ENCODE measurements at regions not wholly inside any gene's neighbourhood (a gene's known extent, or its start where the extent isn't known, plus 50 kb on each side); places are given as distances from the start of the nearest gene placed in this dataset.
"Not testable (repeated sequence)": the region's sequence is repeated elsewhere in the genome, so short reads cannot be mapped to it uniquely, and the experiment has no call there.

DNA sequence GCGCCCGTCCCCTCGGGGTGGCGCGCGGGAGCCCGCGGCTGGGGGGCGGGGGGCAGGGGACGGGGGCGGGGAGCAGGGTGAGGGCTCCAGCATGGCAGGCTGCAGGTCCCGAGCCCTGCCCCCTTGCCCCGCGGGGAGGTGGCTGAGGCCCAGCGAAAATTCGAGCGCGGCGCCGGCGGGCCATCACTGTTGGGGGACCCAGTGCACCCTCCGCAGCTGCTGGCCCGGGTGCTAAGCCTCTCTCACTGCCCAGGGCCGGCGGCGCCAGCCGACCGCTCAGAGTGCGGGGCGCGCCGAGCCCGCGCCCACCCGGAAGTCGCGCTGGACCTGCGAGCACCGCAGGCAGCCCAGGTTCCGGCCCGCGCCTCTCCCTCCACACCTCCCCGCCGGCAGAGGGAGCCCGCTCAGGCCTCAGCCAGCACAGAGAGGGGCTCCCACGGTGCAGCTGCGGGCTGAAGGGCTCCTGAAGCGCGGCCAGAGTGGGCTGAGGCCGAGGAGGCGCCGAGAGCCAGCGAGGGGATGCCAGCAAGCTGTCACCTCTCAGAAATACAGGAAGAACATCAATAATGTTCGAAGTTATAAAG is 290.8 kb upstream of the PRSS16 start (continued):
- TF ChIP-seq ZNF281 (CRISPR knock-in tag; IDR thresholded peaks at IDR 0.05; ENCODE audit: borderline replicate concordance) (peak; percentile 67), YEATS4 (CRISPR knock-in tag; IDR thresholded peaks at IDR 0.05; ENCODE audit: borderline replicate concordance) (peak; percentile 86), ZBTB7A (CRISPR knock-in tag; IDR thresholded peaks at IDR 0.05) (peak; percentile 70; the same call in 1 of the 2 replicates), IKZF5 (CRISPR knock-in tag; IDR thresholded peaks at IDR 0.05) (peak; percentile 84), NFKB2 (CRISPR knock-in tag; IDR thresholded peaks at IDR 0.05; ENCODE audit: borderline replicate concordance) (peak; percentile 65; the same call in 1 of the 2 replicates), ZBTB33 (CRISPR knock-in tag; IDR thresholded peaks at IDR 0.05) (peak; percentile 66; the same call in 1 of the 2 replicates), MXD3 (CRISPR knock-in tag; IDR thresholded peaks at IDR 0.05) (peak; percentile 62), ZNF773 (CRISPR knock-in tag; IDR thresholded peaks at IDR 0.05; ENCODE audit: borderline replicate concordance) (peak; percentile 77; the same call in 1 of the 2 replicates), ZMYM4 (CRISPR knock-in tag; IDR thresholded peaks at IDR 0.05) (peak; percentile 91), POGZ (CRISPR knock-in tag; IDR thresholded peaks at IDR 0.05) (peak; percentile 87), SOX13 (CRISPR knock-in tag; conservative IDR thresholded peaks at IDR 0.05 in 1 of 2, IDR thresholded peaks at IDR 0.05 in 1 of 2) (peak in 1 of 2 experiments; percentile 55; a peak in 2 of 4 replicates), MIER3 (CRISPR knock-in tag; IDR thresholded peaks at IDR 0.05; ENCODE audit: borderline replicate concordance) (peak; percentile 84; the same call in 1 of the 2 replicates), POLR2G (IDR thresholded peaks at IDR 0.05; ENCODE audit: low read depth, low read length) (peak; percentile 67), ZFP91 (CRISPR knock-in tag; IDR thresholded peaks at IDR 0.05; ENCODE audit: borderline replicate concordance) (peak; percentile 57)
- TF ChIP-seq, protein P1, sequence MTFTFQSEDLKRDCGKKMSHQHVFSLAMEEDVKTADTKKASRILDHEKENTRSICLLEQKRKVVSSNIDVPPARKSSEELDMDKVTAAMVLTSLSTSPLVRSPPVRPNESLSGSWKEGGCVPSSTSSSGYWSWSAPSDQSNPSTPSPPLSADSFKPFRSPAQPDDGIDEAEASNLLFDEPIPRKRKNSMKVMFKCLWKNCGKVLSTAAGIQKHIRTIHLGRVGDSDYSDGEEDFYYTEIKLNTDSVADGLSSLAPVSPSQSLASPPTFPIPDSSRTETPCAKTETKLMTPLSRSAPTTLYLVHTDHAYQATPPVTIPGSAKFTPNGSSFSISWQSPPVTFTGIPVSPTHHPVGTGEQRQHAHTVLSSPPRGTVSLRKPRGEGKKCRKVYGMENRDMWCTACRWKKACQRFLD (CRISPR knock-in tag; IDR thresholded peaks at IDR 0.05; ENCODE audit: borderline replicate concordance): 0 out of 2 replicates have a peak, but pooled peaks have one; percentile 71
- TF ChIP-seq, protein P2, sequence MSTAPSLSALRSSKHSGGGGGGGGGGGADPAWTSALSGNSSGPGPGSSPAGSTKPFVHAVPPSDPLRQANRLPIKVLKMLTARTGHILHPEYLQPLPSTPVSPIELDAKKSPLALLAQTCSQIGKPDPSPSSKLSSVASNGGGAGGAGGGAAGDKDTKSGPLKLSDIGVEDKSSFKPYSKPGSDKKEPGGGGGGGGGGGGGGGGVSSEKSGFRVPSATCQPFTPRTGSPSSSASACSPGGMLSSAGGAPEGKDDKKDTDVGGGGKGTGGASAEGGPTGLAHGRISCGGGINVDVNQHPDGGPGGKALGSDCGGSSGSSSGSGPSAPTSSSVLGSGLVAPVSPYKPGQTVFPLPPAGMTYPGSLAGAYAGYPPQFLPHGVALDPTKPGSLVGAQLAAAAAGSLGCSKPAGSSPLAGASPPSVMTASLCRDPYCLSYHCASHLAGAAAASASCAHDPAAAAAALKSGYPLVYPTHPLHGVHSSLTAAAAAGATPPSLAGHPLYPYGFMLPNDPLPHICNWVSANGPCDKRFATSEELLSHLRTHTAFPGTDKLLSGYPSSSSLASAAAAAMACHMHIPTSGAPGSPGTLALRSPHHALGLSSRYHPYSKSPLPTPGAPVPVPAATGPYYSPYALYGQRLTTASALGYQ (CRISPR knock-in tag; IDR thresholded peaks at IDR 0.05): peak; percentile 67; the same call in 1 of the 2 replicates
- TF ChIP-seq SOX13 (IDR thresholded peaks at IDR 0.05): not testable (repeated sequence)

Measured in HepG2 (cell line).